Naive thymus-derived CD4-positive, alpha-beta T cell (primary cell): ENCODE measurements at regions not wholly inside any gene's neighbourhood (a gene's known extent, or its start where the extent isn't known, plus 50 kb on each side); places are given as distances from the start of the nearest gene placed in this dataset.

Experiments used
- ATAC-seq: fragments of 150-1000 bp; cut with Tn5 transposase; 2 replicates; pipeline ENCODE4 v1.10.0; 2021; ENCODE audit warnings: mild to moderate bottlenecking, moderate library complexity
- CTCF ChIA-PET: fragments of 350-600 bp; sonication (Branson Sonifier 250); formaldehyde crosslinking; loops from one replicate; lab custom pipeline; 2021; ENCODE audit warnings: antibody characterized with exemption; lab: Charles Lee
- POLR2A ChIA-PET: fragments of 350-600 bp; sonication (Branson Sonifier 250); formaldehyde crosslinking; loops from one replicate; lab custom pipeline; 2021; ENCODE audit warnings: antibody characterized with exemption, inconsistent platforms; lab: Charles Lee
- DNase-seq, 9 donors: peaks; one replicate each; pipeline versions ENCODE4 v3.0.0 to v3.0.0-alpha.2; 2020 to 2022; ENCODE audit warnings: mixed read lengths in 1 of 9
- H3K27ac ChIP-seq: one replicate; pipeline ENCODE4 v1.7.0; 2013; ENCODE audit warnings: mild to moderate bottlenecking, low read depth, low read length, moderate library complexity
- H3K27me3 ChIP-seq, 2 donors: one replicate each; pipeline ENCODE4 v1.7.0; 2013; ENCODE audit warnings: low read length in 2 of 2, mild to moderate bottlenecking in 2 of 2, moderate library complexity in 2 of 2; ENCODE audit not compliant: control insufficient read depth in 2 of 2, insufficient read depth in 2 of 2
- H3K36me3 ChIP-seq, 3 experiments: 1 replicate in 2 of 3; 2 replicates in 1 of 3; pipeline ENCODE4 v1.7.0; 2013; ENCODE audit warnings: low read length in 3 of 3, mild to moderate bottlenecking in 3 of 3, moderate library complexity in 1 of 3; ENCODE audit not compliant: insufficient read depth in 3 of 3, control insufficient read depth in 2 of 3
- H3K4me1 ChIP-seq, 2 donors: one replicate each; pipeline ENCODE4 v1.7.0; 2013; ENCODE audit warnings: low read length in 2 of 2, mild to moderate bottlenecking in 2 of 2, moderate library complexity in 1 of 2; ENCODE audit not compliant: control insufficient read depth in 2 of 2, insufficient read depth in 2 of 2
- H3K4me3 ChIP-seq: 2 replicates; pipeline ENCODE4 v1.7.0; 2013; ENCODE audit warnings: mild to moderate bottlenecking, low read length
- H3K9me3 ChIP-seq, 3 experiments: 1 replicate in 2 of 3; 2 replicates in 1 of 3; pipeline ENCODE4 v1.7.0; 2013; ENCODE audit warnings: low read length in 3 of 3; ENCODE audit not compliant: control insufficient read depth in 2 of 3
- H3K27ac Mint-ChIP-seq, 9 donors: one replicate each; pipeline ENCODE4 v1.8.0; 2020 to 2022; ENCODE audit warnings: mixed read lengths in 9 of 9, mild to moderate bottlenecking in 8 of 9, moderate library complexity in 5 of 9, inconsistent platforms in 2 of 9
- H3K27me3 Mint-ChIP-seq, 5 donors: one replicate each; pipeline ENCODE4 v1.8.0; 2021 to 2022; ENCODE audit warnings: mixed read lengths in 5 of 5, mild to moderate bottlenecking in 1 of 5
- H3K36me3 Mint-ChIP-seq, 5 donors: one replicate each; pipeline ENCODE4 v1.8.0; 2020 to 2022; ENCODE audit warnings: mixed read lengths in 5 of 5, mild to moderate bottlenecking in 3 of 5, inconsistent platforms in 1 of 5
- H3K4me1 Mint-ChIP-seq, 7 donors: one replicate each; pipeline ENCODE4 v1.8.0; 2020 to 2022; ENCODE audit warnings: mixed read lengths in 7 of 7, mild to moderate bottlenecking in 3 of 7, inconsistent platforms in 1 of 7
- H3K4me3 Mint-ChIP-seq, 10 donors: one replicate each; pipeline ENCODE4 v1.8.0; 2020 to 2022; ENCODE audit warnings: mild to moderate bottlenecking in 10 of 10, mixed read lengths in 10 of 10, moderate library complexity in 6 of 10, inconsistent platforms in 2 of 10
- H3K9me3 Mint-ChIP-seq, 11 donors: one replicate each; pipeline ENCODE4 v1.8.0; 2020 to 2022; ENCODE audit warnings: mixed read lengths in 11 of 11, mild to moderate bottlenecking in 4 of 11, inconsistent platforms in 1 of 11, moderate library complexity in 1 of 11
- intact Hi-C, 2 donors: fragments of 100-400 bp; cut with micrococcal nuclease; formaldehyde crosslinking; loops; one replicate each; pipeline ENCODE4 v1.15.1; 2023

- no peak overlapping the region for H3K4me3 ChIP-seq
- H3K27ac Mint-ChIP-seq: no peak overlapping the region
- intact Hi-C loops: no loop called here
- peaks cover 0 to 10% (median 4%) of the 10 kb centered on the region in 11 donors for H3K9me3 Mint-ChIP-seq
- DNase-seq (no peak), ATAC-seq (no peak)
- no peak overlapping the region for H3K4me3 Mint-ChIP-seq
- H3K27me3 Mint-ChIP-seq: no peaks in the 10 kb centered on the region
- ChIA-PET POLR2A (no interaction called here), CTCF (no interaction called here)
- H3K36me3 Mint-ChIP-seq: no peaks in the 10 kb centered on the region
- no peaks in the 10 kb centered on the region for H3K4me1 ChIP-seq
- H3K4me1 Mint-ChIP-seq: no peaks in the 10 kb centered on the region
- H3K27ac ChIP-seq: no peak overlapping the region
- no peaks in the 10 kb centered on the region for H3K9me3 ChIP-seq
- H3K27me3 ChIP-seq: no peaks in the 10 kb centered on the region
- no peaks in the 10 kb centered on the region for H3K36me3 ChIP-seq
Observed at GRCh38 chr1:104760017-104760416, 1010.3 kb downstream of the AMY1C start.

GRCh38 chr1:104761961-104762570, 1012.4 kb downstream of the AMY1C start:
- Mint-ChIP-seq H3K9me3 (peaks cover 0 to 10% (median 4%) of the 10 kb centered on the region in 11 donors), H3K27ac (no peak overlapping the region), H3K4me3 (no peak overlapping the region), H3K4me1 (no peaks in the 10 kb centered on the region), H3K27me3 (no peaks in the 10 kb centered on the region), H3K36me3 (no peaks in the 10 kb centered on the region)
- no peaks in the 10 kb centered on the region for H3K36me3 ChIP-seq
- ATAC-seq (no peak), DNase-seq (no peak)
- H3K9me3 ChIP-seq: no peaks in the 10 kb centered on the region
- H3K4me3 ChIP-seq: no peak overlapping the region
- no peaks in the 10 kb centered on the region for H3K4me1 ChIP-seq
- no peak overlapping the region for H3K27ac ChIP-seq
- ChIA-PET CTCF (no interaction called here), POLR2A (no interaction called here)
- no peaks in the 10 kb centered on the region for H3K27me3 ChIP-seq
- intact Hi-C loops: no loop called here

- no peaks in the 10 kb centered on the region for H3K4me1 ChIP-seq
- no peak for DNase-seq
- ATAC-seq: no peak
- Mint-ChIP-seq H3K4me3 (no peak overlapping the region), H3K27me3 (no peaks in the 10 kb centered on the region), H3K27ac (no peak overlapping the region), H3K36me3 (no peaks in the 10 kb centered on the region), H3K9me3 (peaks cover 0 to 9% (median 3%) of the 10 kb centered on the region in 11 donors), H3K4me1 (no peaks in the 10 kb centered on the region)
- no peaks in the 10 kb centered on the region for H3K36me3 ChIP-seq
- ChIA-PET CTCF (no interaction called here), POLR2A (no interaction called here)
- intact Hi-C loops: no loop called here
- H3K27ac ChIP-seq: no peak overlapping the region
- no peaks in the 10 kb centered on the region for H3K27me3 ChIP-seq
- no peak overlapping the region for H3K4me3 ChIP-seq
- no peaks in the 10 kb centered on the region for H3K9me3 ChIP-seq
Observed at GRCh38 chr1:104765085-104765484, 1015.4 kb downstream of the AMY1C start.

- DNase-seq (no peak), ATAC-seq (no peak)
- POLR2A ChIA-PET: no interaction called here
- Mint-ChIP-seq H3K9me3 (peaks cover 0 to 9% (median 2%) of the 10 kb centered on the region in 11 donors), H3K27me3 (no peaks in the 10 kb centered on the region), H3K36me3 (no peaks in the 10 kb centered on the region), H3K4me3 (no peak overlapping the region), H3K4me1 (no peaks in the 10 kb centered on the region), H3K27ac (no peak overlapping the region)
- Histone ChIP-seq H3K4me3 (no peak overlapping the region), H3K27me3 (no peaks in the 10 kb centered on the region), H3K27ac (no peak overlapping the region), H3K4me1 (no peaks in the 10 kb centered on the region), H3K36me3 (no peaks in the 10 kb centered on the region), H3K9me3 (no peaks in the 10 kb centered on the region)
- CTCF ChIA-PET: no interaction called here
- intact Hi-C loops: no loop called here
Observed at GRCh38 chr1:104768466-104768865, 1018.8 kb downstream of the AMY1C start.

- no peak overlapping the region for H3K4me3 Mint-ChIP-seq
- no peaks in the 10 kb centered on the region for H3K27me3 Mint-ChIP-seq
- no peaks in the 10 kb centered on the region for H3K36me3 Mint-ChIP-seq
- ATAC-seq: no peak
- no peaks in the 10 kb centered on the region for H3K9me3 ChIP-seq
- H3K27me3 ChIP-seq: no peaks in the 10 kb centered on the region
- H3K4me1 Mint-ChIP-seq: no peaks in the 10 kb centered on the region
- POLR2A ChIA-PET: no interaction called here
- no peak overlapping the region for H3K4me3 ChIP-seq
- peaks cover 0 to 1% (median 0%) of the 10 kb centered on the region in 11 donors for H3K9me3 Mint-ChIP-seq
- H3K4me1 ChIP-seq: no peaks in the 10 kb centered on the region
- intact Hi-C loops: no loop called here
- H3K27ac ChIP-seq: no peak overlapping the region
- no peaks in the 10 kb centered on the region for H3K36me3 ChIP-seq
- CTCF ChIA-PET: no interaction called here
- H3K27ac Mint-ChIP-seq: no peak overlapping the region
- DNase-seq: no peak
Observed at GRCh38 chr1:104780470-104781078, 1030.9 kb downstream of the AMY1C start.

- peaks cover 0 to 5% (median 0%) of the 10 kb centered on the region in 11 donors for H3K9me3 Mint-ChIP-seq
- no peaks in the 10 kb centered on the region for H3K4me1 Mint-ChIP-seq
- ChIA-PET POLR2A (no interaction called here), CTCF (no interaction called here)
- Histone ChIP-seq H3K4me1 (no peaks in the 10 kb centered on the region), H3K27ac (no peak overlapping the region), H3K9me3 (peaks cover 0 to 4% (median 0%) of the 10 kb centered on the region in 3 experiments), H3K27me3 (no peaks in the 10 kb centered on the region), H3K4me3 (no peak overlapping the region), H3K36me3 (no peaks in the 10 kb centered on the region)
- intact Hi-C loops: no loop called here
- no peaks in the 10 kb centered on the region for H3K36me3 Mint-ChIP-seq
- no peaks in the 10 kb centered on the region for H3K27me3 Mint-ChIP-seq
- no peak for DNase-seq
- no peak overlapping the region for H3K27ac Mint-ChIP-seq
- H3K4me3 Mint-ChIP-seq: no peak overlapping the region
- ATAC-seq: no peak
Observed at GRCh38 chr1:104785575-104786187, 1036.0 kb downstream of the AMY1C start.
